Hypothalamus (tissue), 51 donors: ENCODE measurements at regions not wholly inside any gene's neighbourhood (a gene's known extent, or its start where the extent isn't known, plus 50 kb on each side); places are given as distances from the start of the nearest gene placed in this dataset.
"Not testable (repeated sequence)": the region's sequence is repeated elsewhere in the genome, so short reads cannot be mapped to it uniquely, and the experiment has no call there.

Source experiments
- DNase-seq, 51 donors: peaks; one replicate each; lab custom pipeline; 2025; lab: John Stamatoyannopoulos, UW

DNA sequence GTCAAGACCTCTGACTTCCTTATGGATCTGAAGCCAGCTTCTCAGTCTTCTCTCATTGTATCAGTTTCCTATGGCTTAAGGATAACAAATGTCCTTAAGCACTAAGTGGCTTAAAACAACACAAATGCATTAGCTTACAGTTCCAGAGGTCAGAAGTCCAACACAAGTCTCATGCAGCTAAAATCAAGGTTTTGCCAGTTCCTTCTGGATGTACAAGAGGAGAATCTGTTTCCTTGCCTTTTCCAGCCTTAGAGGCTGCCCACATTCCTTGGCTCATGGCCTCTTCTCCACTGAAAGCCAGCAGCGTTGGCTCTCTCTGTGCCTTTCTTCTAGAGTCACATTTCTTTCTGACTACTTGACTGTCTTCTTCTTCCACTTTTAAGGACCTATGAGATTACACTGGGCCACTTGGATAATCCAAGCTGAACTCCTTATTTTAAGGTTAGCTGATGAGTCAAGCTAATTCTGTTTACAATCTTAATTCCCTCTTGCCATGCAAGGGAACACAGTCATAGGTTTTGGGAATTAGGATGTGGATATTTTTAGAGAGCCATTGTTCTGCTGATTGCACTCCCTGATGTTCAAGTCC, 179.0 kb downstream of the BCAS1 start:
- no peak for DNase-seq

GRCh38 chr20:53890443-53891305, 179.7 kb downstream of the BCAS1 start:
- DNase-seq = no peak

DNA sequence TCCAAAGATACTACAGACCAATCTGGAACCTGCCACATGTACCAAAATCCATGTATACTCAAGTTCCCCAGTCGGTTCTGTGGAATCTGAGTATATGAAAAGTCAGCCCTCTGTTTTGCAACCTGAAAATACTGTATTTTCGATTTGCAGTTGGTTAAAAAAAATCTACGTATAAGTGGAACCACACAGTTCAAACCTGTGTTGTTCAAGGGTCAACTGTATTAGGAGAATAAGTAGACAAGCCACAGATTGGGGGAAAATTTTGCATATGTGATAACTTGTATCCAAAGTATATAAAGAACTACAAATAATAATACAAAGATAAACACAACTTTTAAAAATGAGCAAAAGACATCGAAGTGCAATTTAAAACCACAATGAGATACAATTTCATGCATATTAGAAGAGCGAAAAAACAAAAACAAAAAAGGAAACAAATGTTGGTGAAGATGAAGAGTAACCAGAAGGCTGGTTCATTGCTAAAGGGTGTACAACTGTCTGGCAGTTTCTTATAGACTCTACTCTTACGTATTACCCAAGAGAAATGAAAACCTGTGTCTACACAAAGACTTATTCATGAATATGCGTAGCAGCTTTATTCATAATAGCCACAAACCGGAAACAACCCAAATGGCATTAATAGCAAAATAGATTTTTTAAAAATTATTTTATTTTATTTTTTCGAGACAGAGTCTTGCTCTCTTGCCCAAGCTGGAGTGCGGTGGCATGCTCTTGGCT, 180.8 kb downstream of the BCAS1 start:
- DNase-seq = no peak

GRCh38 chr20:53888951-53889350, 181.4 kb downstream of the BCAS1 start:
- DNase-seq = no peak

DNA sequence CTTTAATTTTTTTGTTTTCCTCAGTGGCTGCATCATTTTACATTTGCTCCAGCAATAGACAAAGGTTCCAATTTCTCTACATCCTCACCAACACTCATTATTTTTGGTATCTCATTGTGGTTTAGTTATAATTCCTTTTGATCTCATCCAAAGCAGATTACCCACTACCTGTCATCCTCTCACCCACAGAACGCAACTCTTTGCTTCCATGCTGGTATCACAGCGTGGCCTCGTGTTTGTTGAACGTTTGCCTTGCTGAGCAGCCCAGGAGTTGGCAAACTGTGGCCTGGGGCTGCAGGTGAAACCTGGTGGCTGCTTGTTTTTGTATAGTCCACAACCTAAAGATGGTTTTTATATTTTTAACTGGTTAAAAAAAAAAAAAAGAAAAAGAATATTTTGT, 181.9 kb downstream of the BCAS1 start:
- DNase-seq = no peak

DNA sequence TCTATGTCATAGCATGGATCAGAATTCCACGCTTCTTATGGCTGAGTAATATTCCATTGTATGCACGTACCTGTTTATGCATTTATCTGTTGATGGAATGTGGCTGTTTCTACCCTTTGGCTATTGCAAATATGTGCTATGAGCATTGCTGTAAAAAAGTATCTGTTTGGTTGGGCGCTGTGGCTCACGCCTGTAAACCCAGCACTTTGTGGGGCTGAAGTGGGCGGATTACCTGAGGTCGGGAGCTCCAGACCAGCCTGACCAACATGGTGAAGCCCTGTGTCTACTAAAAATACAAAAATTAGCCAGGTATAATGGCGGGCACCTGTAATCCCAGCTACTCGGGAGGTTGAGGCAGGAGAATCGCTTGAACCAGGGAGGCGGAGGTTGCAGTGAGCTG, 182.4 kb downstream of the BCAS1 start:
- no peak for DNase-seq

GRCh38 chr20:53884859-53885541, 185.4 kb downstream of the BCAS1 start:
- DNase-seq = no peak

DNA sequence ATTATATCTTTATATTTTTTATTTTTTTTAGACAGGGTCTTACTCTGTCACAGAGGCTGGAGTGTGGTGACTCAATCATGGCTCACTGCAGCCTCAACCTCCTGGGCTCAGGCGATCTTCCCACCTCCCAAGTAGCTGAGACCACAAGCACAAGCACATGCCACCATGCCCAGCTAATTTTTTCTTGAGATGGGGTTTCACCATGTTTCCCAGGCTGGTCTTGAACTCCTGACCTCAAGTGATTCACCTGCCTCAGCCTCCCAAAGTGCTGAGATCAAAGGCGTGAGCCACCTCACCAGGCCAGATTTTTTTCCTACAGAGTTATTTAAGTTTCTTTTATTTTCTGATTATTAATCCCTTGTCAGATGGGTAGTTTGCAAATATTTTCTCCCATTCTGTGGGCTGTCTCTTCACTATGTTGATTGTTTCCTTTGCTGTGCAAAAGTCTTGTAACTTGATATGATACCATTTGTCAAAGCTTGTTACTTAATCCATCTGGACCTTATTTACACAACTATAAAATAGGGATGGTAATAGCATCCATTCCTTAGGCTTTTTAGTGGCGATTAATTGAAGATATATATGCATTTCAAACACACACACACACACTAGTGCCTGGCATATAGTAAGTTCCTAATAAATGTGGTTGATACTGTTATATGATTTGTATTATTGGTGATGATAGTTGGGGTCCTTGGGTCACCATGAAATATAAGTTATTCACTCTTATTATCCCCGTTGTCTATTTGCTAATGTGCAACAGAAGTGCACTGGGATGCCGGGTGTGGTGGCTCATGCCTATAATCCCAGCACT, 187.1 kb downstream of the BCAS1 start:
- DNase-seq = no peak

DNA sequence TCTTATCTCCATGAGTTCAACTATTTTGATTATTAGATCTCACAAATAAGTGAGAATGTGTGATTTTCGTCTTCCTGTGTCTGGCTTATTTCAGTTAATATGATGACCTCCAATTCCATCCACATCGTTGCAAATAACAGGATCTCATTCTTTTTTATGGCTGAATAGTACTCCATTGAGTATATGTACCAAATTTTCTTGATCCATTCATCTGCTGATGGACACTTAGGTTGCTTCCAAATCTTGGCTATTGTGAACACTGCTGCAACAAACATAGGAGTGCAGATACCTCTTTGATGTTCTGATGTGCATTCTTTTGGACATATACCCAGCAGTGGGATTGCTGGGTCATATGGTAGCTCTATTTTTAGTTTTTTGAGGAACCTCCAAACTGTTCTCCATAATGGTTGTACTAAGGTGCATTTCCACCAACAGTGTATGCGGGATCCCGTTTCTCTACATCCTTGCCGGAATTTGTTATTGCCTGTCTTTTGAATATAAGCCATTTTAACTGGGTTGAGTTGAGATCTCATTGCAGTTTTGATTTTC, 187.9 kb downstream of the BCAS1 start:
- DNase-seq = not testable (repeated sequence)

DNA sequence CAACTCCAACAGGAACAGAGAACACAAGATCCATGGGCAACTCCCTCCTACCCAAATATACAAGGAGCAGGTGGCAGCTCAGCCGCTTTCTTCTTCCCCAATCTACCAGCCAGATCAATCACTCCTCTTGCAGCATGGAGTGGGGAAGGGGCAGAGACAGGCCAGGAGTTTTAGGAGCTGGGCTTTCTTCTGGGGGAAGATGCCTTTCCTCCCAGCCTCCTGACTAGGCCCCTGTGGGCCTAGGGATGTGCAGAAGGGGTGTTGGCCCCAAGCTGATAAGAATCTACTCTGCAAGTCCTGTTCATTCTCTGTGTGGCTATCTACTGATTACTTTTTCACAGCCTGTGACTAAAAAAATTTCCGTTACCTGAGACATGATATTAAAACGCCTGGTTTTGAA, 189.0 kb downstream of the BCAS1 start:
- no peak for DNase-seq

- DNase-seq = no peak
These were observed 190.2 kb downstream of the BCAS1 start for GRCh38 chr20:53880108-53880641.

DNA sequence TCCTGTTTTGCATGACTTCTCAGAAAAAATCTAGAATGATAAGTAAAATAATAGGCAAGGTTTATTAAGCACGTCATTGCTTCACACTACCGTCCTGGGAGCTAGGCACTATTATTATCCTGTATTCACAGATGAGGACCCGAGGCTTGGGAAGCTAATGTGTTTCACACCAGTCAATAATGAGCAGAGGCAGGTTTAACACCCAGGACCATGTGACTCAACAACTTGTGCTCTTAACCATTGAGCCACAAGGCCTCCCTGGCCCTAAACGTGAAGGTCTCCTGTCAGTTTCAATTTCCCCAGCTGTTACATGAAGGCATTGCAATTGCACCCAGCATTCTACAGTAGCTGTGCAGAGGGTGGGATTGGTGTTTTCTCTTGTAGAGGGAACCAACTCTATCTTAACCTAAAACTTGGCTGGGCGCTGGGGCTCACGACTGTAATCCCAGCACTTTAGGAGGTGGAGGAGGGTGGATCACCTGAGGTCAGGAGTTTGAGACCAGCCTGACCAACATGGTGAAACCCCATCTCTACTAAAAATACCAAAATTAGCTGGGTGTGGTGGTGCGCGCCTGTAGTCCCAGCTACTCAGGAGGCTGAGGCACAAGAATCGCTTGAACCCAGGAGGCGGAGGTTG, 191.2 kb downstream of the BCAS1 start:
- DNase-seq = no peak

DNA sequence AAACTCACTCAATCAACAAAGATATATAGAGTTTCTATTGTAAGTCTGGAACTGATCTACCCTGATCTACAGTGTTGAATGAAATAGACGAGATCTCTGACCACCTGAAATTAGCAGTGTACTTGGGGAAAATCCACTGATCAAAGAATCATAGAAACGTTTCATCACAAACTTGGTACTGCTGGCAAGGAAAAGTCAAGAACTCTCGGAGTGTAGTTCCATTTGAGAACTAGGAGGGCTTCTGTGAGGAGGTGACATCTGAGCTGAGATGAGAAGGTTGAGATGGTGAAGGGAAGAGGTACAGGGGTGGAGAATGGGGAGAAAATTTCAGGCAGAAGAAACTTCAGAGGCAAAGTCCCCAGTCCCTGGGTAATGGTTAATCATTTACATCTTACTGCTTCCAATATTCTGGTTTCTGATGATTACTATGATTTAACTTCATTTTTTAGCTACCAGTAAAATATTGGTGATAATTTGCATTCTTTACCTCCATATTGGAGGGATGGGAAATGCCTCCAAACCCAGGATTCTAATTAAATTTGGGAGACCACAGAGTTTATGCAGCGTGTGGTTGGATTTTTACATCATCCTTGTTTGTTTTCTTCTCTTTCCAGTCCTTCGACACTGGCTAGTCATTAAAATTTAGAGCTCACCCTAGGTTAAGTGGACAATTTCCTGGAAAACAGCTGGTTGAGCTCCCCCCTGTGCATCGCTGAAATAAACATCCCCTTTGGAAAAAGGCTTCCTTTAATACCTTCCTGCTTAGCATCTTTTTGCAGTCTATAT, 191.9 kb downstream of the BCAS1 start:
- DNase-seq = no peak

- DNase-seq = no peak
These were observed 193.4 kb downstream of the BCAS1 start for GRCh38 chr20:53876956-53877355.

- no peak for DNase-seq
These were observed 193.9 kb downstream of the BCAS1 start for GRCh38 chr20:53876470-53876869.

DNA sequence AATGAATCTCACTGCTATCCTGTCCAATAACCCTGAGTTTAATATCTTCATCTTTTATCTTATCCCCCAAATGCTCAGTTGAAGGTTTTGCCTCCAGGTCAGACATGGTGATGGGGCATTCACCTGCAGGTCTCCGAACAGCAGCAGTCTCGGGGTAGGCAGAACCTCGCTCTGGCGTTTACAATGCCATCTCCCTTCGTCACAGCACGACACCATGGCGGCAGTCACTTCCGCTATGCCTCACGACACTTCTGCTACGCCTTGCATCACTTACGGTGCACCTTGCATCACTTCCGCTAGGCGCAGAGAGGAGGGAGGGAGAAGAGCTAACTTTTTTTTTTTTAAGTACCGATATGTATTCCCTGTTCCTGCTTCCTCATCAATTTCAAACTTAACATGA, 194.9 kb downstream of the BCAS1 start:
- peak in 1 of 51 donors; percentile 11 for DNase-seq

DNA sequence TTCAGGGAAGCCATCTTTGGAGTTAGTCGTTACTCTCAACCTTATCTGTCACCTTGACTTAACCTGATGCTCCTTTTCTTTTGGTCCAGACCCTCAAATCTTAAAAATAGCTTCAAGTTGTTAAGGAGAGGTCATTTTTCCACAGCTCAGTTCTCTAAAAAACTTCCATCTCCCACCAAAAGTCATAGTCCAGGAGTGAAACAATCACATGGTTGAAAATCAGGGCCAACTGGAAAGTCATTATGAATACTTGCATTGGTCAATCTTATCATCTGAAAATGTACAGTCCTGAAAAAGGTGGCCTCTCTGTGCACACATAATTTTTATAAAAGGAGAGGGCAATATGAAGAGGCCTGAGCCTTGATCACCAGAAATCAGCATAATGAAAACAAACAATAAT, 195.7 kb downstream of the BCAS1 start:
- no peak for DNase-seq

- DNase-seq = no peak
These were observed 196.3 kb downstream of the BCAS1 start for GRCh38 chr20:53874104-53874503.
